OCI-LY1 (cell line): ENCODE measurements at regions not wholly inside any gene's neighbourhood (a gene's known extent, or its start where the extent isn't known, plus 50 kb on each side); places are given as distances from the start of the nearest gene placed in this dataset.

Experiments
- CTCF ChIP-seq: fragments of 200-600 bp; sonication (generic), shearing (Covaris generic); IDR thresholded peaks from 2 replicates; pipeline ENCODE4 v1.5.1; 2017; ENCODE audit warnings: mild to moderate bottlenecking, antibody characterized with exemption, low read length, moderate library complexity, mixed read lengths
- EZH2 ChIP-seq: fragments of 200-600 bp; sonication (generic), shearing (Covaris generic); IDR thresholded peaks from 2 replicates; pipeline ENCODE4 v1.8.0; 2017; ENCODE audit warnings: borderline replicate concordance, mixed run types, mild to moderate bottlenecking, antibody characterized with exemption, low read length, moderate library complexity, mixed read lengths

- TF ChIP-seq CTCF (no peak), EZH2 (no peak)
These were observed 84.8 kb upstream of the CPHXL start for GRCh38 chr16:75811020-75811634.
